Mammary epithelial cell (primary cell): ENCODE measurements at regions not wholly inside any gene's neighbourhood (a gene's known extent, or its start where the extent isn't known, plus 50 kb on each side); places are given as distances from the start of the nearest gene placed in this dataset.

Experiments used
- CTCF ChIP-seq, 2 donors: IDR thresholded peaks in 1 of 2; conservative IDR thresholded peaks in 1 of 2; 2 replicates each; pipeline ENCODE4 v1.5.1; 2011 to 2012; ENCODE audit warnings: inconsistent platforms in 2 of 2, low read length in 2 of 2, mild to moderate bottlenecking in 2 of 2, control low read depth in 1 of 2, low read depth in 1 of 2; ENCODE audit not compliant: insufficient read depth in 1 of 2; ENCODE audit errors: extremely low read depth in 1 of 2
- EZH2 ChIP-seq: IDR thresholded peaks from 2 replicates; pipeline ENCODE4 v1.6.1; 2012; ENCODE audit warnings: low read length, inconsistent platforms, borderline replicate concordance

- TF ChIP-seq CTCF (conservative IDR thresholded peaks at IDR 0.05 in 1 of 2, IDR thresholded peaks at IDR 0.05 in 1 of 2; ENCODE audit: extremely low read depth in 1 of 2, insufficient read depth in 1 of 2, low read depth in 1 of 2, low read length in 2 of 2) (no peak), EZH2 (no peak)
Measured at GRCh38 chr13:42409551-42409950, 137.6 kb downstream of the AKAP11 start.
